Trophoblast cell (in vitro differentiated cells and primary cell): ENCODE measurements at regions not wholly inside any gene's neighbourhood (a gene's known extent, or its start where the extent isn't known, plus 50 kb on each side); places are given as distances from the start of the nearest gene placed in this dataset.

Experiments
- DNase-seq, 2 donors: peaks; one replicate each; pipeline ENCODE4 v3.0.0-alpha.2; 2016
- H2AFZ ChIP-seq: 2 replicates; pipeline ENCODE4 v1.6.1; 2013; ENCODE audit warnings: low read length, moderate library complexity, mild to moderate bottlenecking; ENCODE audit not compliant: insufficient read depth, poor library complexity
- H2AK5ac ChIP-seq: 2 replicates; pipeline ENCODE4 v1.6.1; 2013; ENCODE audit warnings: mild to moderate bottlenecking, low read length
- H2BK120ac ChIP-seq: 2 replicates; pipeline ENCODE4 v1.6.1; 2013; ENCODE audit warnings: low read length, mild to moderate bottlenecking, moderate library complexity; ENCODE audit not compliant: insufficient read depth, poor library complexity
- H2BK12ac ChIP-seq: 2 replicates; pipeline ENCODE4 v1.6.1; 2013; ENCODE audit warnings: mild to moderate bottlenecking, low read length, moderate library complexity
- H2BK5ac ChIP-seq: 2 replicates; pipeline ENCODE4 v1.6.1; 2013; ENCODE audit warnings: low read length, low read depth, moderate library complexity, mild to moderate bottlenecking; ENCODE audit not compliant: poor library complexity
- H3K14ac ChIP-seq: 2 replicates; pipeline ENCODE4 v1.6.1; 2013; ENCODE audit warnings: mild to moderate bottlenecking, low read length
- H3K18ac ChIP-seq: 2 replicates; pipeline ENCODE4 v1.6.1; 2013; ENCODE audit warnings: mild to moderate bottlenecking, low read length
- H3K23ac ChIP-seq: 2 replicates; pipeline ENCODE4 v1.6.1; 2013; ENCODE audit warnings: low read length
- H3K27ac ChIP-seq: 2 replicates; pipeline ENCODE4 v1.5.1; 2013; ENCODE audit warnings: low read depth, mild to moderate bottlenecking, inconsistent platforms, low read length, moderate library complexity
- H3K27me3 ChIP-seq: 2 replicates; pipeline ENCODE4 v1.6.1; 2013; ENCODE audit warnings: inconsistent platforms, mild to moderate bottlenecking, low read length, moderate library complexity; ENCODE audit not compliant: insufficient read depth
- H3K36me3 ChIP-seq, 2 experiments: 1 replicate in 1 of 2; 2 replicates in 1 of 2; pipeline ENCODE4 v1.6.1; 2013; ENCODE audit warnings: low read length in 2 of 2, mild to moderate bottlenecking in 2 of 2, moderate library complexity in 1 of 2; ENCODE audit not compliant: insufficient read depth in 2 of 2, control insufficient read depth in 1 of 2
- H3K4ac ChIP-seq: 2 replicates; pipeline ENCODE4 v1.6.1; 2013; ENCODE audit warnings: low read depth, mild to moderate bottlenecking, low read length, moderate library complexity
- H3K4me1 ChIP-seq, 2 experiments: 1 replicate in 1 of 2; 2 replicates in 1 of 2; pipeline ENCODE4 v1.6.1; 2013; ENCODE audit warnings: low read length in 2 of 2, mild to moderate bottlenecking in 2 of 2, moderate library complexity in 1 of 2; ENCODE audit not compliant: insufficient read depth in 2 of 2, control insufficient read depth in 1 of 2
- H3K4me2 ChIP-seq: 2 replicates; pipeline ENCODE4 v1.6.1; 2013; ENCODE audit warnings: inconsistent platforms, mild to moderate bottlenecking, low read length, moderate library complexity
- H3K4me3 ChIP-seq: 2 replicates; pipeline ENCODE4 v1.5.1; 2013; ENCODE audit warnings: mild to moderate bottlenecking, low read depth, low read length, inconsistent platforms
- H3K79me1 ChIP-seq: one replicate; pipeline ENCODE4 v1.6.1; 2013; ENCODE audit warnings: low read length
- H3K79me2 ChIP-seq: 2 replicates; pipeline ENCODE4 v1.6.1; 2013; ENCODE audit warnings: low read length, mild to moderate bottlenecking; ENCODE audit not compliant: control insufficient read depth, insufficient read depth, poor library complexity
- H3K9ac ChIP-seq: 2 replicates; pipeline ENCODE4 v1.6.1; 2013; ENCODE audit warnings: mild to moderate bottlenecking, low read length
- H3K9me3 ChIP-seq: 2 replicates; pipeline ENCODE4 v1.6.1; 2013; ENCODE audit warnings: low read depth, mild to moderate bottlenecking, control low read depth, inconsistent platforms, low read length; ENCODE audit not compliant: insufficient read depth
- H4K12ac ChIP-seq: 2 replicates; pipeline ENCODE4 v1.6.1; 2013; ENCODE audit warnings: low read depth, mild to moderate bottlenecking, low read length, moderate library complexity
- H4K8ac ChIP-seq: 2 replicates; pipeline ENCODE4 v1.6.1; 2013; ENCODE audit warnings: low read depth, mild to moderate bottlenecking, low read length, moderate library complexity
- H4K91ac ChIP-seq: one replicate; pipeline ENCODE4 v1.6.1; 2013; ENCODE audit warnings: low read depth, mild to moderate bottlenecking, low read length, moderate library complexity
- WGBS: extraction: QIAGEN DNeasy Blood & Tissue Kit; methylation state at CpG from one replicate; pipeline ENCODE4 v1.1.7; 2013; ENCODE audit warnings: missing lambda C conversion rate; ENCODE audit not compliant: insufficient read length, insufficient coverage; ENCODE audit errors: extremely low coverage; 5-methylcytosine and 5-hydroxymethylcytosine counted together

DNA sequence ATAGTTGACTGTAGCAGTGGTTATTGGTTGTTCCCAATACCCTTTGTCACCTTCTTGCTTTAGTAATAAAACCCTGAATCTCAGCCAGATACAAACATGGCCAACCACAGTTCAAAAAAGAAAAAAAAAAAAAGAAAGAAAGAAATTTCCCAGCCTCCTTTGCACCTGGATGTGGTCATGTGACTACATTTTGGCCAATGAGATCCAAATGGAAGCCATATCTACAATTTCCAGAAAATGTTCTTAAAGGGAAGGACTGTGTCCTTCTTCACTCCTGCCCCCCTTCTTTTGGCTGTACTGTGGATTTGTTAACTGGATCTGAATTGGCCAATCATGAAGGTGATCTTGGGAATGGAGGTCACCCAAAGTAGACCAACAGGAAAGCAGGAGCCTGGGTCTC, 141.9 kb downstream of the SOX9 start:
- Histone ChIP-seq H3K18ac (no peak overlapping the region), H3K36me3 (no peaks in the 10 kb centered on the region), H2BK12ac (no peak overlapping the region), H2BK120ac (no peak overlapping the region), H3K23ac (no peak overlapping the region), H3K4me2 (no peak overlapping the region), H4K8ac (no peak overlapping the region), H3K14ac (no peak overlapping the region), H3K4ac (no peak overlapping the region), H3K4me3 (no peak overlapping the region), H3K27ac (no peak overlapping the region), H4K12ac (no peak overlapping the region), H2BK5ac (no peak overlapping the region), H2AFZ (no peak overlapping the region), H3K9me3 (no peaks in the 10 kb centered on the region), H4K91ac (no peak overlapping the region), H3K4me1 (no peaks in the 10 kb centered on the region), H3K79me1 (no peaks in the 10 kb centered on the region), H3K9ac (no peak overlapping the region), H2AK5ac (no peak overlapping the region), H3K79me2 (no peaks in the 10 kb centered on the region), H3K27me3 (no peaks in the 10 kb centered on the region)
- no peak for DNase-seq

DNA sequence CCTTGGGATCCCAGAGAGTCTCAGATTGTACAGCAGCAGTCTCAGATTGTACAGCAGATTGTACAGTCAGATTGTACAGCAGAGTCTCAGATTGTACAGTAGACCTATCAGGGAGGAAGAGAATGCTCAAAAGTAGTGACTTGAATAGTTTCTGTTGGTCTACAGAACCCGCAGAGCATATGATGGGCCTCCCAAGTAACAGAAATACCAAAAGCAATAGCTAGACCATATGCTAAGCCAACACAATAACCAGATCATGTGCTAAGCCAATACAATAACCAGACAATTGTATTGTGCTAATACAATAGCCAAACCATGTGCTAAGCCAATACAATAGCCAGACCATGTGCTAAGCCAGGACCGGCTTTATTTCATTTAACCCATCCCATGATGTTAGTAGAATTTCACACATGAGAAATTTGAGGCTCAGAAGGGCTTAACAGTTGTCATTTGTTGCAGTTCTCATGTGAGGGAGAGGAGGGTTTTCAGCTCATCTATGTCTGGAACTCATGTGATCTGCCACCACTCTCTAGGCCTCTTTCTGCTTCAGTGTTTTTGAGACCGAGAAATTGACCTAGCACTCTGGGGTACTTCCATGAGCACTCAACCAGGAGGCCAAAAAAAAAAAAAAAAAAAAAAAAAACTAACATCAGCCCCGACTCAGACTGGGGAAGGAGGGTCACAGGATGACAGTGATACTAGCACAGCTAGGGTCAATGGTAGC, 144.0 kb downstream of the SOX9 start:
- no peak overlapping the region for H2BK12ac ChIP-seq
- H3K27me3 ChIP-seq = no peaks in the 10 kb centered on the region
- no peak overlapping the region for H3K4ac ChIP-seq
- H2BK5ac ChIP-seq = no peak overlapping the region
- no peaks in the 10 kb centered on the region for H3K36me3 ChIP-seq
- H3K14ac ChIP-seq = no peak overlapping the region
- H3K27ac ChIP-seq = no peak overlapping the region
- H3K4me3 ChIP-seq = no peak overlapping the region
- no peaks in the 10 kb centered on the region for H3K4me1 ChIP-seq
- H3K9me3 ChIP-seq = no peaks in the 10 kb centered on the region
- no peaks in the 10 kb centered on the region for H3K79me1 ChIP-seq
- DNase-seq = no peak
- no peak overlapping the region for H3K23ac ChIP-seq
- no peak overlapping the region for H2AK5ac ChIP-seq
- WGBS = no CpG with 5 or more reads among the region's 4 CpGs
- H3K79me2 ChIP-seq = no peaks in the 10 kb centered on the region
- H3K18ac ChIP-seq = no peak overlapping the region
- H2AFZ ChIP-seq = no peak overlapping the region
- no peak overlapping the region for H4K91ac ChIP-seq
- H3K9ac ChIP-seq = no peak overlapping the region
- no peak overlapping the region for H3K4me2 ChIP-seq
- no peak overlapping the region for H2BK120ac ChIP-seq
- no peak overlapping the region for H4K12ac ChIP-seq
- H4K8ac ChIP-seq = no peak overlapping the region

DNA sequence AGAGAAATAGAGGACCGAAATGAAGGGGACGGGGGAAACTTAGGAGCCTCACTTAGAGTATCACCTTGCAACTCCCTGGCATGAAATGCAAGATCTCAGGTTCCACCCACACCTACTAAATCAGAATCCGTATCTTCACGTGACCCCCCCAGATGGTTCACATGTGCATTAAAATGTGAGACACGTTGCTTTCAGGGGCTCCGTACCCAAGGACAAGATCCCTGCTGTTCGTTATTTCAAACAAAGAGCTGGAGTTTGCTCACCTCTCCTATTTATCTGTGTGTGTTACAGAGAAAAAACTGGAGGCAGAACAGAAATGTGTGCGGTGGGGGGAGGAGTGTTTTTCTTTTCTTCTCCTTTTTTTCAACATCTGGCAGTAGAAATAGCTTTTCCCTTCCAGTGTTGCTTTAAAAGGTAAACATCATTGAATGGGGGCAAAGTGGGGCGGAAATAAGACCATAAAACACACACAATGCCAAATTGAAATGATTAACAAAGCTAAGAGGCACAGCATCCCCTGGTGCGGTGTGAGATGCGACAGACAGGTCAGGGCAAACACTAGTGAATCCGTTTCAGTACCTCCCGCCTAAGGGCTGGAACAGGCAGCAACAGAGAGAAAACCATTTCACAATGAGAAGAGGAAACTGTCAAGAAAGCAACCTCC, 145.4 kb downstream of the SOX9 start:
- Histone ChIP-seq H4K8ac (no peak overlapping the region), H3K18ac (no peak overlapping the region), H3K4ac (no peak overlapping the region), H3K9me3 (no peaks in the 10 kb centered on the region), H3K4me1 (no peaks in the 10 kb centered on the region), H2BK12ac (no peak overlapping the region), H3K9ac (no peak overlapping the region), H4K12ac (no peak overlapping the region), H4K91ac (no peak overlapping the region), H3K36me3 (no peaks in the 10 kb centered on the region), H3K27me3 (no peaks in the 10 kb centered on the region), H3K27ac (no peak overlapping the region), H2AFZ (no peak overlapping the region), H3K23ac (no peak overlapping the region), H2BK5ac (no peak overlapping the region), H3K14ac (no peak overlapping the region), H3K79me1 (no peaks in the 10 kb centered on the region), H3K4me2 (no peak overlapping the region), H2BK120ac (no peak overlapping the region), H2AK5ac (no peak overlapping the region), H3K79me2 (no peaks in the 10 kb centered on the region), H3K4me3 (no peak overlapping the region)
- WGBS = no CpG with 5 or more reads among the region's 13 CpGs
- no peak for DNase-seq

DNA sequence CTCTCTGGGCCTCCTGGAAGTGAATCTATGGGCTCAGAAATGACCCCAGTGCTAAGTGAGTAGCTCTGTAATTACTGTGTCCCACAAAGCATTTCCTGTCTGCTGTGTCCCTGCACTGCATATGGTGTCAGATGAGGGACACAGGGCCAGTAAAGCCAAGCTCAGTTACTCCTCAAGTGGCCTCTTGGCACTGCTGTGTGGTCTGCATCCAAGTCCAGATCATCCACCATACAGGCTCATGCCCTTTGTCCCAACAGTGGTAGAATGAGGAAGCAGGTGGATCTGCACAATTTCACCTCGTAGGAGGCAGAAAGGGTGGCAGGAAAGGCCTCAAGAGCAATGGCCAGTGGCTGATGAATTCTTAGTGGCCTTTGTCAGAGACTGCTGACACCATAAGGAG, 146.8 kb downstream of the SOX9 start:
- Histone ChIP-seq H3K27ac (no peak overlapping the region), H3K4me2 (no peak overlapping the region), H3K23ac (no peak overlapping the region), H2BK5ac (no peak overlapping the region), H3K4me1 (no peaks in the 10 kb centered on the region), H3K18ac (no peak overlapping the region), H2AK5ac (no peak overlapping the region), H4K12ac (no peak overlapping the region), H3K79me1 (no peaks in the 10 kb centered on the region), H3K4ac (no peak overlapping the region), H3K14ac (no peak overlapping the region), H3K9ac (no peak overlapping the region), H3K36me3 (no peaks in the 10 kb centered on the region), H3K4me3 (no peak overlapping the region), H3K9me3 (no peaks in the 10 kb centered on the region), H2AFZ (no peak overlapping the region), H4K91ac (no peak overlapping the region), H3K79me2 (no peaks in the 10 kb centered on the region), H3K27me3 (no peaks in the 10 kb centered on the region), H2BK12ac (no peak overlapping the region), H4K8ac (no peak overlapping the region), H2BK120ac (no peak overlapping the region)
- WGBS = no CpG with 5 or more reads among the region's 1 CpG
- DNase-seq = no peak
